Fibroblast of lung (primary cell): ENCODE measurements at regions not wholly inside any gene's neighbourhood (a gene's known extent, or its start where the extent isn't known, plus 50 kb on each side); places are given as distances from the start of the nearest gene placed in this dataset.

Source experiments
- DNase-seq, 2 donors: peaks; one replicate each; pipeline versions ENCODE4 v3.0.0 to v3.0.0-alpha.2; 2010; ENCODE audit warnings: low read depth in 2 of 2
- H2AFZ ChIP-seq: 2 replicates; pipeline ENCODE4 v1.5.1; 2012; ENCODE audit warnings: low read length, control low read depth, inconsistent platforms
- H3K27ac ChIP-seq: 2 replicates; pipeline ENCODE4 v1.5.1; 2011; ENCODE audit warnings: low read length, control low read depth; ENCODE audit not compliant: insufficient read depth
- H3K27me3 ChIP-seq: 2 replicates; pipeline ENCODE4 v1.5.1; 2011; ENCODE audit warnings: mild to moderate bottlenecking, low read length; ENCODE audit not compliant: control insufficient read depth, insufficient read depth
- H3K36me3 ChIP-seq: 2 replicates; pipeline ENCODE4 v1.5.1; 2011; ENCODE audit warnings: low read length; ENCODE audit not compliant: control insufficient read depth, insufficient read depth
- H3K4me1 ChIP-seq: 2 replicates; pipeline ENCODE4 v1.5.1; 2011; ENCODE audit warnings: low read length; ENCODE audit not compliant: control insufficient read depth, insufficient read depth; ENCODE audit errors: extremely low read depth
- H3K4me2 ChIP-seq: 2 replicates; pipeline ENCODE4 v1.5.1; 2011; ENCODE audit warnings: low read length, control low read depth; ENCODE audit not compliant: insufficient read depth; ENCODE audit errors: extremely low read depth
- H3K4me3 ChIP-seq, 4 experiments: fragments of 200-600 bp in 1 of 4; sonication (generic) in 1 of 4; replicated peaks in 1 of 4; 2 replicates each; pipeline ENCODE4 v1.5.1; 2011 to 2016; ENCODE audit warnings: low read length in 4 of 4, low read depth in 3 of 4, mild to moderate bottlenecking in 3 of 4, control low read depth in 2 of 4, inconsistent platforms in 1 of 4, mixed read lengths in 1 of 4; ENCODE audit not compliant: insufficient read depth in 1 of 4; ENCODE audit errors: control extremely low read depth in 1 of 4
- H3K79me2 ChIP-seq: 2 replicates; pipeline ENCODE4 v1.5.1; 2012; ENCODE audit warnings: mild to moderate bottlenecking, low read length, inconsistent platforms; ENCODE audit not compliant: control insufficient read depth, insufficient read depth
- H3K9ac ChIP-seq: 2 replicates; pipeline ENCODE4 v1.5.1; 2011; ENCODE audit warnings: mild to moderate bottlenecking, low read length, control low read depth; ENCODE audit not compliant: insufficient read depth
- H3K9me3 ChIP-seq: 2 replicates; pipeline ENCODE4 v1.5.1; 2012; ENCODE audit warnings: low read depth, low read length; ENCODE audit not compliant: control insufficient read depth, insufficient read depth
- H4K20me1 ChIP-seq: 2 replicates; pipeline ENCODE4 v1.5.1; 2011; ENCODE audit warnings: low read length; ENCODE audit not compliant: control insufficient read depth, insufficient read depth; ENCODE audit errors: extremely low read depth
- CTCF ChIP-seq, 2 donors: IDR thresholded peaks in 1 of 2; conservative IDR thresholded peaks in 1 of 2; 1 replicate in 1 of 2; 2 replicates in 1 of 2; pipeline ENCODE4 v1.5.1; 2011 to 2012; ENCODE audit warnings: low read length in 2 of 2, control low read depth in 1 of 2, inconsistent platforms in 1 of 2, low read depth in 1 of 2, mild to moderate bottlenecking in 1 of 2
- EZH2 ChIP-seq: IDR thresholded peaks from 2 replicates; pipeline ENCODE4 v1.5.1; 2012; ENCODE audit warnings: low read length, control low read depth, mild to moderate bottlenecking; ENCODE audit errors: missing control alignments

- Histone ChIP-seq H2AFZ (no peak overlapping the region), H3K4me2 (no peak overlapping the region), H3K27me3 (peaks cover 15% of the 10 kb centered on the region), H3K9ac (no peak overlapping the region), H3K9me3 (no peaks in the 10 kb centered on the region), H3K36me3 (no peaks in the 10 kb centered on the region), H3K79me2 (no peaks in the 10 kb centered on the region), H3K27ac (no peak overlapping the region), H4K20me1 (no peaks in the 10 kb centered on the region), H3K4me1 (no peaks in the 10 kb centered on the region), H3K4me3 (no peak overlapping the region)
- DNase-seq: no peak
- TF ChIP-seq EZH2 (no peak), CTCF (conservative IDR thresholded peaks at IDR 0.05 in 1 of 2, IDR thresholded peaks at IDR 0.05 in 1 of 2; ENCODE audit: low read depth in 1 of 2, low read length in 2 of 2) (no peak)
Observed at GRCh38 chr2:173557497-173557896, 202.8 kb downstream of the CDCA7 start.

- H3K36me3 ChIP-seq: no peaks in the 10 kb centered on the region
- no peaks in the 10 kb centered on the region for H3K79me2 ChIP-seq
- TF ChIP-seq EZH2 (no peak), CTCF (conservative IDR thresholded peaks at IDR 0.05 in 1 of 2, IDR thresholded peaks at IDR 0.05 in 1 of 2; ENCODE audit: low read depth in 1 of 2, low read length in 2 of 2) (no peak)
- no peak overlapping the region for H2AFZ ChIP-seq
- no peak overlapping the region for H3K4me2 ChIP-seq
- H3K4me3 ChIP-seq: no peak overlapping the region
- no peaks in the 10 kb centered on the region for H4K20me1 ChIP-seq
- H3K27me3 ChIP-seq: peaks cover 3% of the 10 kb centered on the region
- H3K9ac ChIP-seq: no peak overlapping the region
- H3K9me3 ChIP-seq: no peaks in the 10 kb centered on the region
- no peak overlapping the region for H3K27ac ChIP-seq
- no peak for DNase-seq
- peaks cover 2% of the 10 kb centered on the region for H3K4me1 ChIP-seq
Observed at GRCh38 chr2:173567493-173567892, 212.8 kb downstream of the CDCA7 start.

GRCh38 chr2:173568054-173568453 lies 213.4 kb downstream of the CDCA7 start:
- Histone ChIP-seq H2AFZ (no peak overlapping the region), H4K20me1 (no peaks in the 10 kb centered on the region), H3K27me3 (peaks cover 3% of the 10 kb centered on the region), H3K4me2 (no peak overlapping the region), H3K9ac (no peak overlapping the region), H3K9me3 (no peaks in the 10 kb centered on the region), H3K36me3 (no peaks in the 10 kb centered on the region), H3K27ac (no peak overlapping the region), H3K4me1 (peaks cover 2% of the 10 kb centered on the region), H3K79me2 (no peaks in the 10 kb centered on the region), H3K4me3 (no peak overlapping the region)
- peak in 1 of 2 donors; percentile 29 for DNase-seq
- TF ChIP-seq EZH2: no peak
- peak; percentile 38 to 41 for TF ChIP-seq CTCF (conservative IDR thresholded peaks at IDR 0.05 in 1 of 2, IDR thresholded peaks at IDR 0.05 in 1 of 2; ENCODE audit: low read depth in 1 of 2, low read length in 2 of 2)
